Peyer's patch (tissue), 4 donors: ENCODE measurements at regions not wholly inside any gene's neighbourhood (a gene's known extent, or its start where the extent isn't known, plus 50 kb on each side); places are given as distances from the start of the nearest gene placed in this dataset.

Experiments
- POLR2A ChIP-seq, 2 donors: fragments of 450-650 bp; IDR thresholded peaks; one replicate each; pipeline ENCODE4 v1.5.1; 2017; ENCODE audit warnings: antibody characterized with exemption in 2 of 2, mild to moderate bottlenecking in 2 of 2, moderate library complexity in 2 of 2
- TF ChIP-seq, protein P1 (sequence below), 6 experiments: fragments of 450-650 bp in 4 of 6; fragments of 200-600 bp in 2 of 6; sonication (generic) in 1 of 6; IDR thresholded peaks; one replicate each; pipeline ENCODE4 v1.5.1; 2017 to 2019; ENCODE audit warnings: antibody characterized with exemption in 6 of 6, mild to moderate bottlenecking in 3 of 6, moderate library complexity in 1 of 6

DNA sequence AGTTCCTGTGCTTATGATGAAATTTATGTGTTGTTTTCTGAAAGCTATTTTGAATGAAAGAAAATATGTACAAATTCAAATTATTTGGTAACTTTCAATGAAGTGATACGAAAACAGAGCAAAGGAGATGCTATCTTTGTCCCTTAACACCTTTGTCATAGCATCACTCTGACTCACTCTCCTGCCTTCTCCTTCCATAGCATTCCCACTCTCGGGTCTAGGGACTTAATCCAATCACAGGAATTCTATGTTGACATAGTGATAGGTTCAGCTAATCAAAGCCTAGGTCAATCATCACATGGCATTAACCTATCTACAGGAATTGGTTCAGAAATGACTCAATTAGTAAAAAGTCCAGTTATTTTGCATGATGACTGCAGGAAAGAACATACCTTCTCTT, 464.7 kb upstream of the RORB start:
- TF ChIP-seq, protein P1, sequence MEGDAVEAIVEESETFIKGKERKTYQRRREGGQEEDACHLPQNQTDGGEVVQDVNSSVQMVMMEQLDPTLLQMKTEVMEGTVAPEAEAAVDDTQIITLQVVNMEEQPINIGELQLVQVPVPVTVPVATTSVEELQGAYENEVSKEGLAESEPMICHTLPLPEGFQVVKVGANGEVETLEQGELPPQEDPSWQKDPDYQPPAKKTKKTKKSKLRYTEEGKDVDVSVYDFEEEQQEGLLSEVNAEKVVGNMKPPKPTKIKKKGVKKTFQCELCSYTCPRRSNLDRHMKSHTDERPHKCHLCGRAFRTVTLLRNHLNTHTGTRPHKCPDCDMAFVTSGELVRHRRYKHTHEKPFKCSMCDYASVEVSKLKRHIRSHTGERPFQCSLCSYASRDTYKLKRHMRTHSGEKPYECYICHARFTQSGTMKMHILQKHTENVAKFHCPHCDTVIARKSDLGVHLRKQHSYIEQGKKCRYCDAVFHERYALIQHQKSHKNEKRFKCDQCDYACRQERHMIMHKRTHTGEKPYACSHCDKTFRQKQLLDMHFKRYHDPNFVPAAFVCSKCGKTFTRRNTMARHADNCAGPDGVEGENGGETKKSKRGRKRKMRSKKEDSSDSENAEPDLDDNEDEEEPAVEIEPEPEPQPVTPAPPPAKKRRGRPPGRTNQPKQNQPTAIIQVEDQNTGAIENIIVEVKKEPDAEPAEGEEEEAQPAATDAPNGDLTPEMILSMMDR (IDR thresholded peaks at IDR 0.05): no peak
- TF ChIP-seq POLR2A (IDR thresholded peaks at IDR 0.05): no peak
